Left renal cortex interstitium (tissue), 4 donors: ENCODE measurements at regions not wholly inside any gene's neighbourhood (a gene's known extent, or its start where the extent isn't known, plus 50 kb on each side); places are given as distances from the start of the nearest gene placed in this dataset.
A peak's percentile ranks its signal among the peaks of the same experiment; 100 is the strongest.
"Not testable (repeated sequence)": the region's sequence is repeated elsewhere in the genome, so short reads cannot be mapped to it uniquely, and the experiment has no call there.

Experiments
- DNase-seq, 4 donors: peaks; one replicate each; pipeline ENCODE4 v3.0.0-alpha.2; 2013; ENCODE audit warnings: low read depth in 4 of 4, low spot score in 2 of 4, missing footprints in 1 of 4

GRCh38 chr1:69055194-69055593, 512.5 kb upstream of the LRRC7 start:
- no peak for DNase-seq

- no peak for DNase-seq
Observed at GRCh38 chr1:69058454-69058853, 509.3 kb upstream of the LRRC7 start.

GRCh38 chr1:69070660-69071373, 496.9 kb upstream of the LRRC7 start:
- DNase-seq = no peak

- no peak for DNase-seq
Observed at GRCh38 chr1:69073176-69073575, 494.5 kb upstream of the LRRC7 start.

GRCh38 chr1:69076631-69077030, 491.1 kb upstream of the LRRC7 start:
- no peak for DNase-seq

GRCh38 chr1:69077198-69077597, 490.5 kb upstream of the LRRC7 start:
- no peak for DNase-seq

GRCh38 chr1:69077633-69078032, 490.1 kb upstream of the LRRC7 start:
- DNase-seq = no peak

- no peak for DNase-seq
Observed at GRCh38 chr1:69081668-69082067, 486.1 kb upstream of the LRRC7 start.

GRCh38 chr1:69082312-69082711, 485.4 kb upstream of the LRRC7 start:
- DNase-seq = no peak

- DNase-seq = no peak
Observed at GRCh38 chr1:69086148-69086547, 481.6 kb upstream of the LRRC7 start.

- DNase-seq = peak in 2 of 4 donors; percentile 3
Observed at GRCh38 chr1:69088571-69088970, 479.2 kb upstream of the LRRC7 start.

GRCh38 chr1:69090170-69090569, 477.6 kb upstream of the LRRC7 start:
- DNase-seq = no peak

- no peak for DNase-seq
Observed at GRCh38 chr1:69090752-69091151, 477.0 kb upstream of the LRRC7 start.

GRCh38 chr1:69102058-69102457, 465.7 kb upstream of the LRRC7 start:
- DNase-seq = not testable (repeated sequence)

GRCh38 chr1:69103213-69103612, 464.5 kb upstream of the LRRC7 start:
- DNase-seq = no peak

GRCh38 chr1:69103705-69104385, 463.9 kb upstream of the LRRC7 start:
- DNase-seq = no peak

- no peak for DNase-seq
Observed at GRCh38 chr1:69104894-69105293, 462.8 kb upstream of the LRRC7 start.

- DNase-seq = no peak
Observed at GRCh38 chr1:69109277-69109676, 458.4 kb upstream of the LRRC7 start.

- no peak for DNase-seq
Observed at GRCh38 chr1:69110851-69111250, 456.9 kb upstream of the LRRC7 start.

GRCh38 chr1:69120126-69120741, 447.5 kb upstream of the LRRC7 start:
- not testable (repeated sequence) for DNase-seq

GRCh38 chr1:69120817-69121216, 446.9 kb upstream of the LRRC7 start:
- no peak for DNase-seq

GRCh38 chr1:69121723-69122122, 446.0 kb upstream of the LRRC7 start:
- no peak for DNase-seq
